ENCODE measurements at regions not wholly inside any gene's neighbourhood (a gene's known extent, or its start where the extent isn't known, plus 50 kb on each side); places are given as distances from the start of the nearest gene placed in this dataset.

DNA sequence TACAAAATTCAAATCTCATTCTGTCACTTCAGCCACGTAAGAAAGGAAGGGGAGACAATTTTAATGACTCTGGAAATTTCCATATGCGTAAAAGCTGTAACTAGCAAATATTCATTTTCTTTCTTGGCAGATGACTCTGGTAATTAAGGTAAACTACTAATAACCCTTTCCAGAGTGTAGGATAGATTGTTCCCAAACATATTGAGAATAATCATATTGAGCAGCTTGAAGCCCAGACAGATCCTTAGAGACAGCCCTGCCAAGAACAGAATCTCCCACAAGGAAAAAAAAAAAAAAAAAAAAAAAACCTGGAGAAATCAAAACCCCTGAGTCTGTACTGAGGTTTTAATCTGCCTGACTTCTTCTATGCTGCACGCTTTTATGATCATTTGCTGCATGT, 163.6 kb upstream of the TMPO start:
- BruUV-seq (replicated peaks): no TSS peak
- ChIA-PET POLR2A (interaction anchor here (0.6 to 1.6 kb wide), 9 partner anchors 8 to 182 kb away, joined by 3 to 6 read pairs (median 3); no protein-coding TSS in a partner anchor), CTCF (ENCODE audit: unreplicated experiment) (no interaction called here)
- Histone ChIP-seq H3K9me3 (ENCODE audit: low read length) (no peaks in the 10 kb centered on the region), H3K36me3 (ENCODE audit: insufficient read depth, low read length) (no peaks in the 10 kb centered on the region), H3K4me3 (ENCODE audit: low read depth, low read length, poor library complexity, severe bottlenecking) (no peak overlapping the region), H3K4me2 (ENCODE audit: low read length) (peak overlapping the region; percentile 47), H4K20me1 (ENCODE audit: insufficient read depth, low read length) (no peaks in the 10 kb centered on the region), H3K4me1 (ENCODE audit: insufficient read depth, low read length, poor library complexity, severe bottlenecking) (peaks cover 27% of the 10 kb centered on the region), H3K79me2 (ENCODE audit: insufficient read depth, low read depth, low read length) (no peaks in the 10 kb centered on the region), H2AFZ (ENCODE audit: low read length) (peak overlapping the region; percentile 87), H3K27ac (ENCODE audit: low read depth, low read length, poor library complexity, severe bottlenecking) (no peak overlapping the region), H3K9me2 (ENCODE audit: insufficient read depth, low read length) (no peaks in the 10 kb centered on the region)
- DNase-seq (ENCODE audit: low spot score): no peak
- no peak for TF ChIP-seq EZH2phosphoT487 (IDR thresholded peaks at IDR 0.05; ENCODE audit: borderline replicate concordance, low read depth, low read length)
- TF ChIP-seq, protein P1, sequence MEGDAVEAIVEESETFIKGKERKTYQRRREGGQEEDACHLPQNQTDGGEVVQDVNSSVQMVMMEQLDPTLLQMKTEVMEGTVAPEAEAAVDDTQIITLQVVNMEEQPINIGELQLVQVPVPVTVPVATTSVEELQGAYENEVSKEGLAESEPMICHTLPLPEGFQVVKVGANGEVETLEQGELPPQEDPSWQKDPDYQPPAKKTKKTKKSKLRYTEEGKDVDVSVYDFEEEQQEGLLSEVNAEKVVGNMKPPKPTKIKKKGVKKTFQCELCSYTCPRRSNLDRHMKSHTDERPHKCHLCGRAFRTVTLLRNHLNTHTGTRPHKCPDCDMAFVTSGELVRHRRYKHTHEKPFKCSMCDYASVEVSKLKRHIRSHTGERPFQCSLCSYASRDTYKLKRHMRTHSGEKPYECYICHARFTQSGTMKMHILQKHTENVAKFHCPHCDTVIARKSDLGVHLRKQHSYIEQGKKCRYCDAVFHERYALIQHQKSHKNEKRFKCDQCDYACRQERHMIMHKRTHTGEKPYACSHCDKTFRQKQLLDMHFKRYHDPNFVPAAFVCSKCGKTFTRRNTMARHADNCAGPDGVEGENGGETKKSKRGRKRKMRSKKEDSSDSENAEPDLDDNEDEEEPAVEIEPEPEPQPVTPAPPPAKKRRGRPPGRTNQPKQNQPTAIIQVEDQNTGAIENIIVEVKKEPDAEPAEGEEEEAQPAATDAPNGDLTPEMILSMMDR (conservative IDR thresholded peaks at IDR 0.05; ENCODE audit: low read length): no peak
- intact Hi-C loops (cut with micrococcal nuclease; ENCODE audit: unreplicated experiment): no loop called here

DNA sequence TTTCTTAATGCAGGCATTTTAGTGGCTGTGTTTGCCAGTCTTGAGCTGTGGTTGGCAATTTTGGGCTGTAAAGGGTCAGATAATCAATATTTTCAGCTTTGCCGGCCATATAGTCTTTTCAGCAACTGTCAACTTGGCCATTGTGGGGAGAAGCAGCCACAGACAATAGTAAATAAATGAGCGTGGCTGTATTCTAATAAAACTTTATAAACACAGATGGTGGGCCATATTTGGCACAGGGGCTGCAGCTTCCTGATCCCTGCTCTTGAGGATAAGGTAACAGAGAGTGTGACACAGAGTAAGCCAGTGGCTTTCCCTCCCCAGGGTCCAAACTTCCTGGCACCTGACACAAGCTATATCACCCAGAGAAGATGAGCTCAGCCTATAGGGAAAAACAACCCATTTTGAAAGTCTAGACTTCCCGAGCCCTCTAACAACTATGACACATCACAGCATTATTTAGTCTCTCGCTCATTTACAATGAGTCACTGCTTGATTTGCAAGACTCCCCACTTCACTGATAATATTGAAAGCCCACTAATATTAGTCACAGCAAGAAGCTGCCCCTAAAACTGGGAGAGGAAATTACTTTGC, 163.1 kb upstream of the TMPO start:
- no peaks in the 10 kb centered on the region for H3K79me2 ChIP-seq (ENCODE audit: insufficient read depth, low read depth, low read length)
- peak overlapping the region; percentile 47 for H3K4me2 ChIP-seq (ENCODE audit: low read length)
- no peaks in the 10 kb centered on the region for H4K20me1 ChIP-seq (ENCODE audit: insufficient read depth, low read length)
- no peaks in the 10 kb centered on the region for H3K9me3 ChIP-seq (ENCODE audit: low read length)
- TF ChIP-seq, protein P1 (conservative IDR thresholded peaks at IDR 0.05; ENCODE audit: low read length): no peak
- TF ChIP-seq EZH2phosphoT487 (IDR thresholded peaks at IDR 0.05; ENCODE audit: borderline replicate concordance, low read depth, low read length): no peak
- BruUV-seq (replicated peaks): no TSS peak
- peaks cover 27% of the 10 kb centered on the region for H3K4me1 ChIP-seq (ENCODE audit: insufficient read depth, low read length, poor library complexity, severe bottlenecking)
- H3K9me2 ChIP-seq (ENCODE audit: insufficient read depth, low read length): no peaks in the 10 kb centered on the region
- peak overlapping the region; percentile 87 for H2AFZ ChIP-seq (ENCODE audit: low read length)
- DNase-seq (ENCODE audit: low spot score): no peak
- ChIA-PET CTCF (ENCODE audit: unreplicated experiment) (no interaction called here), POLR2A (interaction anchor here (0.6 to 1.6 kb wide), 9 partner anchors 7 to 271 kb away, joined by 3 to 6 read pairs (median 3); no protein-coding TSS in a partner anchor)
- H3K4me3 ChIP-seq (ENCODE audit: low read depth, low read length, poor library complexity, severe bottlenecking): peak overlapping the region; percentile 4
- H3K27ac ChIP-seq (ENCODE audit: low read depth, low read length, poor library complexity, severe bottlenecking): no peak overlapping the region
- intact Hi-C loops (cut with micrococcal nuclease; ENCODE audit: unreplicated experiment): no loop called here
- no peaks in the 10 kb centered on the region for H3K36me3 ChIP-seq (ENCODE audit: insufficient read depth, low read length)

DNA sequence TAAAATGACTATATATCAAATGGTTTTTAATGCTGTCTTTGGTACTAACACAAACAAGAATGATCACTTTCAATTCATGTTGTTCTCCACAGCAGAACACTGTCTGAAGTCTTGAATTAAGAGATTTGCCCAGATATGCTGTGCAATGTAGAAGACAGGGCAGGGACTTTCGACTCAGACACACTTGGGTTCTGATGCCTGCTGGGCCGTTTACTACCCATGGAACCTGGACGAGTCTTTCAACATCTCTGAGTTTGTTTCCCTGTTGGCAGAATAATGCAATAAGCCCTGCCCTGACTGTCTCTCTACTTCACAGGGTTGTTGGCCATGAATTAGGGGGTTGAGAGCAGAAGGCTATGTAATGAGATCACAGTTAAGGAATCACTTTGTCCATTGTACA, 162.6 kb upstream of the TMPO start:
- Histone ChIP-seq H3K4me3 (ENCODE audit: low read depth, low read length, poor library complexity, severe bottlenecking) (no peak overlapping the region), H3K4me2 (ENCODE audit: low read length) (peak overlapping the region; percentile 47), H3K9me2 (ENCODE audit: insufficient read depth, low read length) (no peaks in the 10 kb centered on the region), H3K4me1 (ENCODE audit: insufficient read depth, low read length, poor library complexity, severe bottlenecking) (peaks cover 27% of the 10 kb centered on the region), H3K79me2 (ENCODE audit: insufficient read depth, low read depth, low read length) (no peaks in the 10 kb centered on the region), H3K9me3 (ENCODE audit: low read length) (no peaks in the 10 kb centered on the region), H4K20me1 (ENCODE audit: insufficient read depth, low read length) (no peaks in the 10 kb centered on the region), H3K36me3 (ENCODE audit: insufficient read depth, low read length) (no peaks in the 10 kb centered on the region), H2AFZ (ENCODE audit: low read length) (peak overlapping the region; percentile 87), H3K27ac (ENCODE audit: low read depth, low read length, poor library complexity, severe bottlenecking) (no peak overlapping the region)
- POLR2A ChIA-PET: interaction anchor here (0.6 to 1.6 kb wide), 3 partner anchors 12 to 270 kb away, joined by 4 to 6 read pairs (median 4); no protein-coding TSS in a partner anchor
- intact Hi-C loops (cut with micrococcal nuclease; ENCODE audit: unreplicated experiment): no loop called here
- BruUV-seq (replicated peaks): no TSS peak
- no peak for DNase-seq (ENCODE audit: low spot score)
- CTCF ChIA-PET (ENCODE audit: unreplicated experiment): no interaction called here
- TF ChIP-seq, protein P1 (conservative IDR thresholded peaks at IDR 0.05; ENCODE audit: low read length): no peak
- no peak for TF ChIP-seq EZH2phosphoT487 (IDR thresholded peaks at IDR 0.05; ENCODE audit: borderline replicate concordance, low read depth, low read length)
